Natural killer cell treated with Interleukin-12 subunit alpha and Interleukin-12 subunit beta and Interleukin-15 and Interleukin-18, amount 100 ng/mL, for 72 hours (primary cell): ENCODE measurements at regions not wholly inside any gene's neighbourhood (a gene's known extent, or its start where the extent isn't known, plus 50 kb on each side); places are given as distances from the start of the nearest gene placed in this dataset.
A peak's percentile ranks its signal among the peaks of the same experiment; 100 is the strongest.

Experiments
- ATAC-seq, 2 donors: fragments of 150-1000 bp; cut with Tn5 transposase in 1 of 2; sonication (Bioruptor Pico), chemical (Tn5 transposase) in 1 of 2; 2 replicates each; pipeline ENCODE4 v1.10.0; 2021
- DNase-seq: peaks from one replicate; pipeline ENCODE4 v3.0.0; 2022; ENCODE audit warnings: low spot score
- H3K27ac Mint-ChIP-seq, 2 donors: 1 replicate in 1 of 2; 2 replicates in 1 of 2; pipeline ENCODE4 v1.8.0; 2022; ENCODE audit warnings: mixed read lengths in 2 of 2, mild to moderate bottlenecking in 1 of 2, moderate library complexity in 1 of 2
- H3K27me3 Mint-ChIP-seq, 2 donors: 1 replicate in 1 of 2; 2 replicates in 1 of 2; pipeline ENCODE4 v1.8.0; 2022; ENCODE audit warnings: mixed read lengths in 2 of 2
- H3K36me3 Mint-ChIP-seq: one replicate; pipeline ENCODE4 v1.8.0; 2022; ENCODE audit warnings: mixed read lengths
- H3K4me1 Mint-ChIP-seq, 2 donors: 1 replicate in 1 of 2; 2 replicates in 1 of 2; pipeline ENCODE4 v1.8.0; 2022; ENCODE audit warnings: low read depth in 2 of 2, mixed read lengths in 2 of 2, mild to moderate bottlenecking in 1 of 2
- H3K4me3 Mint-ChIP-seq: one replicate; pipeline ENCODE4 v1.8.0; 2022; ENCODE audit warnings: mixed read lengths
- H3K9me3 Mint-ChIP-seq: 2 replicates; pipeline ENCODE4 v1.8.0; 2022; ENCODE audit warnings: mixed read lengths

DNA sequence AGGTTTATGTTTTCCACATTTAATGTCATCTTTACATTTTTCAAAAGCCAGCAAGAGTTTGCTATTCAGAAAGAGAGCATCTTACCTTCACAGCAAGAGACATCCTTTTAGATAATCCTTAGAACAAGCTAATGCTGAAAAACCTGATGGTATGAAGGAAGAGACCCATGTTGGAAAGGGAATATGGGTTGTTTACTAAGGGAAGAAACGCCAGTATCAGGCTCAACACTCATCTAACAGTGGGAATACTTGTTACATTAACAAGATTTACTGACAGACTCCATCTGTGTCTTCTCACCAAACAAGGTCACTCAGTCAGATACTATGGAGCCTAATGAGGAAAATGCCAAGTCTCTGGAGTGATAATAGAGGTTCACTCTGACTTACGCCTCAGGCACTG is 1474.1 kb upstream of the SLC39A10 start:
- H3K4me1 Mint-ChIP-seq, result no peaks in the 10 kb centered on the region
- no peak for ATAC-seq
- peaks cover 9% of the 10 kb centered on the region for H3K9me3 Mint-ChIP-seq
- H3K36me3 Mint-ChIP-seq, result peaks cover 4% of the 10 kb centered on the region
- H3K4me3 Mint-ChIP-seq, result no peak overlapping the region
- no peak overlapping the region for H3K27ac Mint-ChIP-seq
- H3K27me3 Mint-ChIP-seq, result no peaks in the 10 kb centered on the region
- no peak for DNase-seq

DNA sequence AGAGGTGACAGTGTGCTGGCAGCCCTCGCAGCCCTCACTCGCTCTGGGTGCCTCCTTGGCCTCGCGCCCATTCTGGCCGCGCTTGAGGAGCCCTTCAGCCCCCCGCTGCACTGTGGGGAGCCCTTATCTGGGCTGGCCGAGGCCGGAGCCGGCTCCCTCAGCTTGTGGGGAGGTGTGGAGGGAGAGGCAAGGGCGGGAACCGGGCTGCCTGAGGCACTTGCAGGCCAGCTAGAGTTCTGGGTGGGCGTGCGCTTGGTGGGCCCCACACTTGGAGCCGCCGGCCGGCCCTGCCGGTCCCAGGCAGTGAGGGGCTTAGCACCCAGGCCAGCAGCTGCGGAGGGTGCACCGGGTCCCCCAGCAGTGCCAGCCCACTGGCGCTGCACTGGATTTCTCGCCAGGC is 1480.9 kb upstream of the SLC39A10 start:
- Mint-ChIP-seq H3K4me3 (no peak overlapping the region), H3K27me3 (no peaks in the 10 kb centered on the region), H3K9me3 (peaks cover 4% of the 10 kb centered on the region), H3K27ac (no peak overlapping the region), H3K36me3 (no peaks in the 10 kb centered on the region), H3K4me1 (no peaks in the 10 kb centered on the region)
- ATAC-seq (no peak), DNase-seq (peak; percentile 61)

DNA sequence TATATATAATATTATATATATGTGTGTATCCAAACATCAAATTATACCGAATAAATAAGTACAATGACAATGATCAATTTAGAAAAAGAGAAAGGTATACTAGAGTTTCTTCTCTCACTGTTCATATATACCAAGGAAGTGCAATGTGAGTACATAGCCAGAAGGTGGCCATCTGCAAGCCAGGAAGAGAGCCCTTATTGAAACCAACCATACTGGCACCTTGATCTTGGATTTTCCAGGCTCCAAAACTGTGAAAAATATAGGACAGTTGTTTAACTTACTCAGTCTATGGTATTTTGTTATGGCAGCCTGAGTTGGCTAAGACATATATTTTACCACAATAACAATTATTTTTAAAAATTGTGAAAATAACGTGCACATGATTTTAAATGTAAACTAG is 1490.2 kb upstream of the SLC39A10 start:
- Mint-ChIP-seq H3K27ac (no peak overlapping the region), H3K9me3 (peaks cover 4% of the 10 kb centered on the region), H3K27me3 (no peaks in the 10 kb centered on the region), H3K36me3 (no peaks in the 10 kb centered on the region), H3K4me1 (no peaks in the 10 kb centered on the region), H3K4me3 (no peak overlapping the region)
- DNase-seq (no peak), ATAC-seq (no peak)

DNA sequence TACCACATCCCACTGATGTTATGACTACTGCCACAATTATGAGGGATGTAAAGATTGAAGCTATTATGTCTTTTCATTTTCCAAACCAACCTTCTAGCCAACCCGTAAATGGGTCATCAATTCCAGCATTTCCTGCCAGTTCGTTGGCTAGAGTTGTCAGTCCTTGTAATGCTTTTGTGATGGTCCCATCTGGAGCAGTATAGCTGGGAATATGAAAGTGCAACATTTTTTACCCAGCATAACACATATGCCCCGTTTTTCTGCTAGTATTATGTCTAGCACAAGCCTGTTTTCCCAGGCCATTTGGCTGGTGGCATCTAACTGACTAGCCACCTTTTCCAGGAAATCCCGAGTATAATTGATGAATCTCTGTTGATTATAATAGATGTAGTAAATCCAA is 1501.6 kb upstream of the SLC39A10 start:
- peaks cover 12% of the 10 kb centered on the region for H3K9me3 Mint-ChIP-seq
- no peak overlapping the region for H3K27ac Mint-ChIP-seq
- H3K4me1 Mint-ChIP-seq, result no peaks in the 10 kb centered on the region
- H3K4me3 Mint-ChIP-seq, result no peak overlapping the region
- H3K36me3 Mint-ChIP-seq, result no peaks in the 10 kb centered on the region
- DNase-seq (no peak), ATAC-seq (no peak)
- H3K27me3 Mint-ChIP-seq, result no peaks in the 10 kb centered on the region

DNA sequence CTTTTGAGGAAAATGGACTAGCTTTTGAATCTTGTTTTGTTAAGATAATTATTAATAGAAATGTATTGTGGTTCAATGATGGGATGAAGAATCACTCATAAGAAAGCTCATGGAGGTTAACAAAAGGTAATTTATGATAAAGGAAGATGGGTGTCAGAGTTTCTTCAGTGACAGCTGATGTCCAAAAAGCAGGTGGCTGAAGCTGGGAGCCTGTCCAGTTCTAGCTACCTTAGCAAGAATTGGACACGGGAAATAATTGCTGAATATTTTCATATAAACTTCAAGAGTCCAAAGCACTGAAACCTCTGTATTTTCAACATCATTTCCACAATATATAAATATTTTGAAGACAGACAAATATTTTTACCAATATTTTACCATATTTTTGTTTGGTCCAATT is 1505.8 kb upstream of the SLC39A10 start:
- Mint-ChIP-seq H3K9me3 (peaks cover 5% of the 10 kb centered on the region), H3K4me1 (no peaks in the 10 kb centered on the region), H3K27me3 (no peaks in the 10 kb centered on the region), H3K36me3 (no peaks in the 10 kb centered on the region), H3K27ac (no peak overlapping the region), H3K4me3 (no peak overlapping the region)
- DNase-seq (no peak), ATAC-seq (no peak)

DNA sequence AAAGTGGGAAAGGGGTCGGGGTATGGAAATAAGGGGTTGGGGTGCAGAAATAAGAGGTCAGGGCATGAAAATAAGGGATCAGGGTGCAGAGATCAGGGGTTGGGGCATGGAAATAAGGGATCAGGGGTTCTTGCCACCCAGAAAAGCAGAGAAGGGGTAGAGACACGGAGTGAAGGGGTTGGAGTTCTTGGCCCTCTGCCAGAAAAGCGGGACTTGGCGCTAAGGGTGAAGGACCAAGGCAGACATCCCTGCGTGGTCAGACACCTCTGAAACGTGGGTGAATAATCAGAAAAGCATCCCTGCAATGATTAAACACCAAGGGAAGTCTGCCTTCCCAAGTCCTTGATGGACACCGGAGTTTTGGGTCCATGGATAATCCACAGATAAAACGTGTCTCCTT is 1521.6 kb upstream of the SLC39A10 start:
- H3K27me3 Mint-ChIP-seq, result no peaks in the 10 kb centered on the region
- peaks cover 11% of the 10 kb centered on the region for H3K9me3 Mint-ChIP-seq
- DNase-seq (no peak), ATAC-seq (no peak)
- no peak overlapping the region for H3K27ac Mint-ChIP-seq
- no peak overlapping the region for H3K4me3 Mint-ChIP-seq
- no peaks in the 10 kb centered on the region for H3K4me1 Mint-ChIP-seq
- H3K36me3 Mint-ChIP-seq, result peaks cover 5% of the 10 kb centered on the region

DNA sequence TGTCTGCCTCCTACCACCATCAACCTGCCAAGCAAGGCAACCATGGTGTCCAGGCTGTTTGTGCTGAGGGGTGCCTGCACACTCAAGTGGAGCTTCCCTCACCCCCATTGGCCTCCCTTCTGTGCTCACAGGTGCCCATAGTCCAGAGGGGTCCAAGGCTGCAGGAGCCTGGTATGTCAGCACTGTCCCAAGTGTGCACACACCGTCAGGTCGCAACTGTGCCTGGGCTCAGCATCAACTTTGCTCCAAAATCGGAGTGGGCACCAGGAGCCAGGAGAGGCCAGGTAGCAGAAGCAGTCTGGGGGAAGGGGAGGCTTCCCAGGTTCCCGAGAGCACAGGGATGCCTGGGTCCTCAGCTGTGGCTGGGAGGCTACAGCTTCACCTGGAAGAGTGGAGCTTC is 1528.2 kb upstream of the SLC39A10 start:
- Mint-ChIP-seq H3K27me3 (no peaks in the 10 kb centered on the region), H3K4me3 (no peak overlapping the region), H3K9me3 (peaks cover 10% of the 10 kb centered on the region), H3K36me3 (no peaks in the 10 kb centered on the region), H3K4me1 (no peaks in the 10 kb centered on the region), H3K27ac (no peak overlapping the region)
- ATAC-seq (peak; percentile 40 to 46), DNase-seq (no peak)

DNA sequence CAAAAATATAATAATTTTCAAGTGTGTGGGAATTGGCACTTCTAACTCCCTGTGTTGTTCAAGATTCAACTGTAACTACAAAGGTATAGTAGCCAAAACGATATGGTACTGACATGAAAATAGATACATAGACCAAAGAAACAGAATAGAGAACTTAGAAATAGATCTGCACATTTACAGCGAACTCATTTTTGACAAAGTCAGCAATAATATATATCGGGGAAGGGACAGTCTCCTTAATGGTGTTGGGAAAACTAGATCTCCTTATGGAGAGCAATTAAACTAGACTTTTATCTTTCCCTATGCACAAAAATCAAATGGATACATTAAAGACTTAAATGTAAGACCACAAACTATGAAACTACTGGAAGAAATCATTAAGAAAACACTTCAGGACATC is 1530.6 kb upstream of the SLC39A10 start:
- H3K27me3 Mint-ChIP-seq, result no peaks in the 10 kb centered on the region
- H3K36me3 Mint-ChIP-seq, result peaks cover 4% of the 10 kb centered on the region
- H3K4me1 Mint-ChIP-seq, result no peaks in the 10 kb centered on the region
- no peak overlapping the region for H3K27ac Mint-ChIP-seq
- no peak for DNase-seq
- ATAC-seq, result no peak
- H3K9me3 Mint-ChIP-seq, result peaks cover 10% of the 10 kb centered on the region
- no peak overlapping the region for H3K4me3 Mint-ChIP-seq

DNA sequence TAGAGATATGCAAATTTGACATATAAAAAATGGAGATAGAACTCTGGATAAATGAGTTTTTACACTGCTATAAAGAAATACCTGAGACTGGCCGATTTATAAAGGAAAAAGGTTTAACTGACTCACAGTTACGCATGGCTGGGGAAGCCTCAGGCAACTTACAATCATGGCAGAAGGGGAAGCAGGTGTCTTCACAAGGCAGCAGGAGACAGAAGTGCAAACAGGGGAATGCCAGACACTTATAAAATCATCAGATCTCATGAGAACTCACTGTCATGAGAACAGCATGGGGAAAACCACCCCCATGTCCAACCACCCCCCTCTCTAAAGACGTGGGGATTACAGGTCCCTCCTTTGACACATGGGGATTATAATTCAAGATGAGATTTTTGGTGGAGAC is 1540.2 kb upstream of the SLC39A10 start:
- peaks cover 1% of the 10 kb centered on the region for H3K36me3 Mint-ChIP-seq
- no peaks in the 10 kb centered on the region for H3K4me1 Mint-ChIP-seq
- H3K27ac Mint-ChIP-seq, result no peak overlapping the region
- no peak overlapping the region for H3K4me3 Mint-ChIP-seq
- no peak for DNase-seq
- H3K27me3 Mint-ChIP-seq, result no peaks in the 10 kb centered on the region
- no peak for ATAC-seq
- peaks cover 11% of the 10 kb centered on the region for H3K9me3 Mint-ChIP-seq

DNA sequence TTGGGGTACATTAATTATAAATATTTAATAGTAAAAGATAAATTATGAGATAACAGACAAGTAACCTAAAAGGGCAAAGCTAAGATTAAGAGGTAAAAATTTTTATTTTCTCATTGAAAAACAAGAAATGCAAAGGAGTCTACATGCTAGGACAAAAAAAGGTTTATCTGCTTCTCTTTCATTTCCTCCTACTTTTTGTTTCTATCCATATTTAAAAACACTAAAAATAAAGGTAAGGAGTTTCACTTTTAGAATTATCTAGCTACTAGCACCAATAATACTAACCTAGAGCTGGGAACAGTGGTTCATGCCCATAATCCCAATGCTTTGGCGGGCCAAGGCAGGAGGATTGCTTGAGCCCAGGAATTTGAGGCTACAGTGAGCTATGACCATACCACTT is 1551.7 kb upstream of the SLC39A10 start:
- peaks cover 2% of the 10 kb centered on the region for H3K9me3 Mint-ChIP-seq
- H3K36me3 Mint-ChIP-seq, result no peaks in the 10 kb centered on the region
- no peak for DNase-seq
- H3K4me3 Mint-ChIP-seq, result no peak overlapping the region
- H3K4me1 Mint-ChIP-seq, result no peaks in the 10 kb centered on the region
- no peaks in the 10 kb centered on the region for H3K27me3 Mint-ChIP-seq
- ATAC-seq, result no peak
- no peak overlapping the region for H3K27ac Mint-ChIP-seq

DNA sequence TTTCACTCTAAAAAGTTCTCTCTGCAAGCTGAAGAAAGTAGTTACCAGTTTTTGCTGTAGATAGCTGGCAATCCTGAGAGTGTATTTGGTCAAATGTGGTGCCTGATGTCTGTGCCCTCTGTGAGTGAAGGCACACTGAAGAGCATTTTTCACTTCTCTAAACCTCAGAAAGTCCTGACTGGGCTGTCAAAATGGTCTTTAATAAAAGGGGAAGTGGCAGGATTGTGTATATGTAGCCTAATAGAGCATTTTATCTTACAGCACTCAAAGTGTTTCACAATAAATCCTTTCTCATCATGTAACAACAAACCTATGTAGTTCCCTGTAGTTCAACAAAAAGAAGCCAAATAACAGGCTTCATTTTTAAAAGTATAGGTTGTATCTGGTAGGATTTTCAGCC is 1552.3 kb upstream of the SLC39A10 start:
- peaks cover 2% of the 10 kb centered on the region for H3K9me3 Mint-ChIP-seq

DNA sequence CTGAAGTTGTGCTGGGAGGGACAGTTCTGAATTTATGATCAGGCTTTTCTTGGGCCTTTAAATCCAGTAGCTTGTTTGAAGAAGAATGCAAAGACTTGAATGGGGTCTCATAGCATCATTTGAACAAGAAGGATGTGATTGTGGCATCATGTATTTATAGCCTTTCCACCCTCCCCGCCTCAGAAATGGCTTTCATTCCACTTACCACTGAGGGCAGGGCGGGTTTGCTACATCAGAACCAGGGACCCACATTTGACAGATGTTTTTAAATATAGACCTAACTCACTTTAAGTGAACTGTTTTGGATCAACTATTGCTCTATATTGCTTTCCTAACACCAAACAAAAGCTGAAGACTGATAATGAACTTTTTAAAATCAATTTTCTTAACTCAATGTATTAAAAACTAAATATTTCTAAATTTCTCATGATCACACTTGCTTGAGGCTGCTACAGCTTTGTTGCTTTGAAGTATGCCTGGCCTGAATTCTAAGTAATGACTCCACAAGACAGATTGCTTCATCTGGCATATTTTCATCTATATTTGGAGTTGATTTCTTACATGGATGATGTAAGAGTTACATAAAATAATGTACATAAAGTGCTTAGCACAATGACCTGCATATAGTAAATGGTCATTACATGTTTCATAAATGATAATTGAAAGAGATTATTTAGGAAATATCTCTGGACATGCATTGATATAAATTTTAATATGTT is 1552.9 kb upstream of the SLC39A10 start:
- Mint-ChIP-seq H3K27ac (no peak overlapping the region), H3K27me3 (no peaks in the 10 kb centered on the region), H3K36me3 (no peaks in the 10 kb centered on the region), H3K4me1 (no peaks in the 10 kb centered on the region), H3K9me3 (peaks cover 2% of the 10 kb centered on the region), H3K4me3 (no peak overlapping the region)
- no peak for DNase-seq
- ATAC-seq, result no peak

More for the DNA sequence above, 1552.3 kb upstream of the SLC39A10 start:
- ATAC-seq (no peak), DNase-seq (no peak)
- Mint-ChIP-seq H3K4me3 (no peak overlapping the region), H3K27me3 (no peaks in the 10 kb centered on the region), H3K4me1 (no peaks in the 10 kb centered on the region), H3K36me3 (no peaks in the 10 kb centered on the region), H3K27ac (no peak overlapping the region)

DNA sequence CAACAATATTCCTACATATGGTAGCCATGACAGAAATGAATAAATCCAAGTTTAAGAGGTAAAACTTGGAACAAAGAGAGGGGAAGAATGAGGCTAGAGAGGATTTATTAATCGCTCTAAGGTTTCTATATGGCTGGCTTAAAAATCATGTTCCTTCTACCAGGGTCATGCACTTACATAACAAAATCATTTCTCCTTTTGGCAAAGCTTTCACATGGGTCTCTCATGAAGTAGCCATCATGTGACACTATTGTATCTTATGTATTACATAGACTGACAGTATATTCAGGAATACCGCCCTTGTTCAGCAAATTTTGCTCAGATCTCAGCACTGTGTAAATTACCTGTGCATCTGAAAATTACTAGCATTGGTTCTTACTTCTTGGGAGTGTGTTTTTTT is 1554.5 kb upstream of the SLC39A10 start:
- Mint-ChIP-seq H3K27me3 (no peaks in the 10 kb centered on the region), H3K9me3 (peaks cover under 1% of the 10 kb centered on the region), H3K4me3 (no peak overlapping the region), H3K4me1 (no peaks in the 10 kb centered on the region), H3K27ac (no peak overlapping the region), H3K36me3 (no peaks in the 10 kb centered on the region)
- ATAC-seq (no peak), DNase-seq (no peak)

DNA sequence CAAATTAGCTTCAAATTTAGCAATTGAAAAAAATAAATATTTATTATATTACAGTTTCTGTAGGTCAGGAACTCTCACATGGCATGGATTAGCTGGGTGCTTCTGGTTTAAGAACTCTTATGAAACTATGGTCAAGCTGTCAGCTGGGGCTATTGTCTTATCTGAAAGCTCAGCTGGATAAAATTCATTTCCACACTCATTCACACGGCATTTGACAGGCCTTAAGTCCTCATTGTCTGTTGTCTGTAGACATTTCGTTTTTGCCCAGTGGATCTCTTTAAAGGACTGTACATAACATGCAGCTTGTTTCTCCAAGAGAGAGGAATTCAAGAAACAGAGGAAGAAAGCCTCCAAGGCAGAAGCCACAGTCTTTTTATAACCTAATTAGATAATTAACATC is 1556.8 kb upstream of the SLC39A10 start:
- H3K9me3 Mint-ChIP-seq, result peaks cover 3% of the 10 kb centered on the region
- H3K4me3 Mint-ChIP-seq, result no peak overlapping the region
- H3K27ac Mint-ChIP-seq, result no peak overlapping the region
- no peak for DNase-seq
- no peak for ATAC-seq
- no peaks in the 10 kb centered on the region for H3K4me1 Mint-ChIP-seq
- no peaks in the 10 kb centered on the region for H3K36me3 Mint-ChIP-seq
- H3K27me3 Mint-ChIP-seq, result no peaks in the 10 kb centered on the region

DNA sequence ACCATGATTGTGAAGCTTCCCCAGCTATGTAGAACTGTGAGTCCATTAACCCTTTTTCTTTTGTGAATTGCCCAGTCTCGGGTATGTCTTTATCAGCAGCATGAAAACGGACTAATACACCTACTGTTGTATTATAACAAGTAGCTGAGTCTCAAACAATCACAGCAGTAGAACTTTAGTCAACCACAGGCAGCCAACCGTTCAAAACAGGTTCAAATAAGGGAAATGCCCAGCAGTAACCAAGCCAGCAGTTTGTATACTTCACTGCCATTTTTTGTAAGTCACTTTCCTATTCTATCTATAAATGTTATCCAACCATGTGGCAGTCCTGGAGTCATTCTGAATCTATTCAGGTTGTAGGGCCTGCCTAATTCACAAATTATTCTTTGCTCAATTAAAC is 1560.6 kb upstream of the SLC39A10 start:
- no peak overlapping the region for H3K27ac Mint-ChIP-seq
- H3K9me3 Mint-ChIP-seq, result peaks cover 5% of the 10 kb centered on the region
- no peak overlapping the region for H3K4me3 Mint-ChIP-seq
- ATAC-seq (no peak), DNase-seq (no peak)
- no peaks in the 10 kb centered on the region for H3K4me1 Mint-ChIP-seq
- no peaks in the 10 kb centered on the region for H3K36me3 Mint-ChIP-seq
- H3K27me3 Mint-ChIP-seq, result no peaks in the 10 kb centered on the region
